Neural cell (in vitro differentiated cells): ENCODE measurements at regions not wholly inside any gene's neighbourhood (a gene's known extent, or its start where the extent isn't known, plus 50 kb on each side); places are given as distances from the start of the nearest gene placed in this dataset.

Experiments
- CTCF ChIP-seq: fragments of 450-650 bp; IDR thresholded peaks from 2 replicates; pipeline ENCODE4 v1.5.1; 2014; ENCODE audit warnings: antibody characterized with exemption, mild to moderate bottlenecking, moderate library complexity; ENCODE audit not compliant: poor library complexity, severe bottlenecking
- EP300 ChIP-seq: fragments of 450-650 bp; conservative IDR thresholded peaks from 2 replicates; pipeline ENCODE4 v1.6.1; 2014; ENCODE audit warnings: antibody characterized with exemption, mild to moderate bottlenecking, moderate library complexity; ENCODE audit not compliant: poor library complexity, severe bottlenecking
- EZH2 ChIP-seq: fragments of 200-600, 300-800 bp; shearing (Covaris generic), sonication (generic); IDR thresholded peaks from 2 replicates; pipeline ENCODE4 v1.6.1; 2014; ENCODE audit warnings: antibody characterized with exemption, low read length, borderline replicate concordance, mild to moderate bottlenecking; ENCODE audit not compliant: insufficient read depth, poor library complexity, severe bottlenecking
- MXI1 ChIP-seq: fragments of 450-650 bp; conservative IDR thresholded peaks from 2 replicates; pipeline ENCODE4 v1.6.1; 2014; ENCODE audit warnings: antibody characterized with exemption, mild to moderate bottlenecking; ENCODE audit not compliant: poor library complexity, severe bottlenecking
- POLR2AphosphoS5 ChIP-seq: IDR thresholded peaks from 2 replicates; pipeline ENCODE4 v1.6.1; 2012
- RAD21 ChIP-seq: fragments of 450-650 bp; conservative IDR thresholded peaks from 2 replicates; pipeline ENCODE4 v1.6.1; 2014; ENCODE audit warnings: antibody characterized with exemption, mild to moderate bottlenecking, moderate library complexity
- REST ChIP-seq: IDR thresholded peaks from 2 replicates; pipeline ENCODE4 v1.6.1; 2012; ENCODE audit warnings: borderline replicate concordance
- TAF1 ChIP-seq: IDR thresholded peaks from 2 replicates; pipeline ENCODE4 v1.6.1; 2012; ENCODE audit warnings: low read depth

- TF ChIP-seq CTCF (no peak), REST (no peak), EP300 (no peak), TAF1 (no peak), RAD21 (no peak), POLR2AphosphoS5 (no peak), EZH2 (no peak), MXI1 (no peak)
Measured at GRCh38 chr13:67443923-67444322, 213.8 kb upstream of the PCDH9 start.
